ENCODE measurements at regions not wholly inside any gene's neighbourhood (a gene's known extent, or its start where the extent isn't known, plus 50 kb on each side); places are given as distances from the start of the nearest gene placed in this dataset.

DNA sequence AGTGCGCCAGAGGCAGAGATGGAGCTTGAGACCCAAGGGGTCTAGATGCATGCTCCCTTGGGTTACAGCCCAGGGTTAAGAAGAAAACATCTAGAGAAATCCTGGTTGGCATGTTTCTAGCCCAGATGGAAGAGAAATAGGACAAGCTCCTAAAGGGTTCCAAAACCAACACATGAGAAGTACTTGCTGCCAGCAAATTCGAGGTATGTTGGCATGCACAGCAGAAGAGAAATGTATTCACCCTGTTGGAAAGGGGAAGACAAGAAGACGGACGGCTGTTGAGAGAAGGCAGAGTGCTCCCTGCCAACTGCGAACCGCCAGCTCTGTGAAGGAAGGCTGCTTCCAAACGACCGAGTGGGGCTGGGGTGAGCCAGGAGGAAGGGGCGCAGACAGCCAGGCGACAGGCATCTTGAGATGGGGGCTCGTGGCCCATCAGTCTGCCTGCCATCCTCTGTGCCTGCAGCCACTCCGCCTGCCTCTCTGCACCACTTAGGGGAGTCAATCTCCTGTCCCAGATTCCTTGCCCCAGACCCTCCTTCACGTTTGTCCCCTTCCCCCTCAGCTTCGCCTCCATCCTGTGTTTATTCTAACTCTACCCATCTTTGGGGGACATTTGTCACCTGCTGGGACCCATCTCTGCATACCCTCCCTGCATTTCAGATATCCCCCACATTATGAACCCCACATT lies 249.2 kb downstream of the CDC5L start:
- TF ChIP-seq POLR2AphosphoS5 (IDR thresholded peaks at IDR 0.05): no peak
- TF ChIP-seq, protein P1, sequence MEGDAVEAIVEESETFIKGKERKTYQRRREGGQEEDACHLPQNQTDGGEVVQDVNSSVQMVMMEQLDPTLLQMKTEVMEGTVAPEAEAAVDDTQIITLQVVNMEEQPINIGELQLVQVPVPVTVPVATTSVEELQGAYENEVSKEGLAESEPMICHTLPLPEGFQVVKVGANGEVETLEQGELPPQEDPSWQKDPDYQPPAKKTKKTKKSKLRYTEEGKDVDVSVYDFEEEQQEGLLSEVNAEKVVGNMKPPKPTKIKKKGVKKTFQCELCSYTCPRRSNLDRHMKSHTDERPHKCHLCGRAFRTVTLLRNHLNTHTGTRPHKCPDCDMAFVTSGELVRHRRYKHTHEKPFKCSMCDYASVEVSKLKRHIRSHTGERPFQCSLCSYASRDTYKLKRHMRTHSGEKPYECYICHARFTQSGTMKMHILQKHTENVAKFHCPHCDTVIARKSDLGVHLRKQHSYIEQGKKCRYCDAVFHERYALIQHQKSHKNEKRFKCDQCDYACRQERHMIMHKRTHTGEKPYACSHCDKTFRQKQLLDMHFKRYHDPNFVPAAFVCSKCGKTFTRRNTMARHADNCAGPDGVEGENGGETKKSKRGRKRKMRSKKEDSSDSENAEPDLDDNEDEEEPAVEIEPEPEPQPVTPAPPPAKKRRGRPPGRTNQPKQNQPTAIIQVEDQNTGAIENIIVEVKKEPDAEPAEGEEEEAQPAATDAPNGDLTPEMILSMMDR (IDR thresholded peaks at IDR 0.05 in 8 of 11, conservative IDR thresholded peaks at IDR 0.05 in 3 of 11): no peak
